Muscle of leg (tissue), 3 donors: ENCODE measurements at regions not wholly inside any gene's neighbourhood (a gene's known extent, or its start where the extent isn't known, plus 50 kb on each side); places are given as distances from the start of the nearest gene placed in this dataset.

ENCODE experiments used
- DNase-seq: peaks from one replicate; pipeline ENCODE4 v3.0.0; 2013
- H3K27ac ChIP-seq: one replicate; pipeline ENCODE4 v1.5.1; 2013; ENCODE audit warnings: mild to moderate bottlenecking, low read length, control low read depth
- H3K27me3 ChIP-seq: one replicate; pipeline ENCODE4 v1.6.1; 2013; ENCODE audit warnings: low read length; ENCODE audit not compliant: control insufficient read depth, insufficient read depth
- H3K36me3 ChIP-seq: one replicate; pipeline ENCODE4 v1.6.1; 2013; ENCODE audit warnings: low read length; ENCODE audit not compliant: control insufficient read depth, insufficient read depth
- H3K4me1 ChIP-seq: one replicate; pipeline ENCODE4 v1.6.1; 2013; ENCODE audit warnings: low read length; ENCODE audit not compliant: control insufficient read depth, insufficient read depth
- H3K4me3 ChIP-seq: one replicate; pipeline ENCODE4 v1.5.1; 2013; ENCODE audit warnings: low read length, control low read depth
- H3K9me3 ChIP-seq: replicated peaks from 2 replicates; pipeline ENCODE4 v1.6.1; 2013; ENCODE audit warnings: low read depth, low read length; ENCODE audit not compliant: control insufficient read depth
- WGBS: methylation state at CpG from one replicate; pipeline ENCODE4 v1.1.5; 2013; ENCODE audit warnings: missing lambda C conversion rate; ENCODE audit not compliant: insufficient coverage; 5-methylcytosine and 5-hydroxymethylcytosine counted together

DNA sequence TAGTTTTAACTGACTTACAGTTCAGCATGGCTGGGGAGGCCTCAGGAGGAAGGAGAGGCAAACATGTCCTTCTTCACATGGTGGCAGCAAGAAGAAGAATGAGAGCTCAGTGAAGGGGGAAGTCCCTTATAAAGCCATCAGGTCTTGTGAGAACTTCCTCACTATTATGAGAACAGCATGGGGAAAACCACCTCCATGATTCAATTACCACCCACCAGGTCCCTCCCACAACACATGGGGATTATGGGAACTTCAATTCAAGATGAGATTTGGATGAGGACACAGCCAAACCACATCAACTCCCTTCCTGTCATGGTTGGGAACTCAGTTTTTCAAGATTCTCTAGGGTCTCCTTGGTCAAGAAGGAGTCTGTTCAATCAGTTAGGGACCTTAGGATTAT, 432.9 kb upstream of the CNTN5 start:
- H3K9me3 ChIP-seq = no peaks in the 10 kb centered on the region
- no peaks in the 10 kb centered on the region for H3K27me3 ChIP-seq
- H3K4me1 ChIP-seq = no peaks in the 10 kb centered on the region
- H3K4me3 ChIP-seq = no peak overlapping the region
- no peaks in the 10 kb centered on the region for H3K36me3 ChIP-seq
- no peak for DNase-seq
- no peak overlapping the region for H3K27ac ChIP-seq

GRCh38 chr11:98589967-98590366, 430.8 kb upstream of the CNTN5 start:
- Histone ChIP-seq H3K4me3 (no peak overlapping the region), H3K27ac (no peak overlapping the region), H3K9me3 (no peaks in the 10 kb centered on the region), H3K4me1 (no peaks in the 10 kb centered on the region), H3K27me3 (no peaks in the 10 kb centered on the region), H3K36me3 (no peaks in the 10 kb centered on the region)
- no CpG with 5 or more reads among the region's 5 CpGs for WGBS
- no peak for DNase-seq

DNA sequence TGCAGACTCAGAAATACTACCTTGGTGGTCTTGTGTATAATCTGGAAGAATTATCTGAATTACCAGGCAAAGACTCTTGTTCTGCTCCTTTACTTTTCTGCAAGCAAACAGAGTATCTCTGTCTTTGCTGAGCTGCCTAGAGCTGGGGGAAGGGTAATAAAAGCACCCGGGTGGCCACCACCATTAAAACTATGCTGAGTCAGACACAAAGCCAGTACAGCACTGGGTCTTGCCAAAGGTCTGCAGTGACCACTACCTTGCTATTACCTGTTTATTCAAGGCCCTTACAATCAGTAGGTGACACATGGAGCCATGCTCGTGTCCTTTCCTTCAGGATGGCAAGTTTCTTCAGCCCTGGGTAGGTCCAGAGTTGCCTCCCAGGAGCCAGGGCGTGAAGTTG, 420.6 kb upstream of the CNTN5 start:
- Histone ChIP-seq H3K4me3 (no peak overlapping the region), H3K36me3 (no peaks in the 10 kb centered on the region), H3K4me1 (no peaks in the 10 kb centered on the region), H3K27me3 (no peaks in the 10 kb centered on the region), H3K9me3 (no peaks in the 10 kb centered on the region), H3K27ac (no peak overlapping the region)
- 63% methylated on average over 3 of the region's 3 CpGs for WGBS
- no peak for DNase-seq

- no peaks in the 10 kb centered on the region for H3K36me3 ChIP-seq
- no peak for DNase-seq
- H3K4me1 ChIP-seq = no peaks in the 10 kb centered on the region
- no peak overlapping the region for H3K27ac ChIP-seq
- H3K9me3 ChIP-seq = no peaks in the 10 kb centered on the region
- no peak overlapping the region for H3K4me3 ChIP-seq
- 82% methylated on average over 3 of the region's 8 CpGs for WGBS
- no peaks in the 10 kb centered on the region for H3K27me3 ChIP-seq
These were observed 419.7 kb upstream of the CNTN5 start for GRCh38 chr11:98600786-98601773.

DNA sequence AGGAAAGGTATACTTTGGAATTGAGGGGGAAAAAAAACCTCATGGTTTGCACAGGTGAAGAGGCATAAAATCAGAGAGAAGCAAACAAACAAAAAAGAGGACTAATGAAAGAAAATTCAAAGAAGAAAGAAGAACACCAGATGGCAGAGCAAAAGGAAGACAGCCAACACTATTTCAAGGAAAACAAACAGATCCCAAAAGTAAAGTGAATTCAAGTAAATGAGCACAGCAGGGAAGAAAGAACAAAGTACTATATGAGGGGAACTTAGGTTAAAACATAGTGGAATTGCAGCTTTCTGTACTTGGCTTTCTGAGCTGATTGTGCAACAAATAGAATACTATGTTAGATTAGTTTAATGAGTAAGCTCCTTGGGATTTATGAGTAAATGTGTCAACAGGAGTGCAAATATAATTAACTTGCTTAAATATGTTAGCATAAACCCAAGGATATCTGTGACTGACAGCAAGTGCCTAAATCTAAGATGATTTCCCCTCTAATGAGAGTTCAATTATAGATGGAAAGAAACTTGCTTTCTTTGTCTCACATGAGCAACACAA, 404.6 kb upstream of the CNTN5 start:
- DNase-seq = peak; percentile 32
- H3K4me1 ChIP-seq = no peaks in the 10 kb centered on the region
- H3K9me3 ChIP-seq = peaks cover 7% of the 10 kb centered on the region

GRCh38 chr11:98621767-98622166, 399.0 kb upstream of the CNTN5 start:
- Histone ChIP-seq H3K4me1 (no peaks in the 10 kb centered on the region), H3K4me3 (no peak overlapping the region), H3K27ac (no peak overlapping the region), H3K36me3 (no peaks in the 10 kb centered on the region), H3K27me3 (no peaks in the 10 kb centered on the region), H3K9me3 (peaks cover 7% of the 10 kb centered on the region)
- DNase-seq = no peak

More for the DNA sequence above, 404.6 kb upstream of the CNTN5 start:
- H3K36me3 ChIP-seq = no peaks in the 10 kb centered on the region
- H3K27me3 ChIP-seq = no peaks in the 10 kb centered on the region
- H3K4me3 ChIP-seq = no peak overlapping the region
- no peak overlapping the region for H3K27ac ChIP-seq

GRCh38 chr11:98625526-98625925, 395.2 kb upstream of the CNTN5 start:
- no peak overlapping the region for H3K4me3 ChIP-seq
- H3K27me3 ChIP-seq = no peaks in the 10 kb centered on the region
- H3K36me3 ChIP-seq = no peaks in the 10 kb centered on the region
- no CpG with 5 or more reads among the region's 2 CpGs for WGBS
- no peak overlapping the region for H3K27ac ChIP-seq
- peaks cover 1% of the 10 kb centered on the region for H3K9me3 ChIP-seq
- H3K4me1 ChIP-seq = no peaks in the 10 kb centered on the region
- DNase-seq = peak; percentile 4

DNA sequence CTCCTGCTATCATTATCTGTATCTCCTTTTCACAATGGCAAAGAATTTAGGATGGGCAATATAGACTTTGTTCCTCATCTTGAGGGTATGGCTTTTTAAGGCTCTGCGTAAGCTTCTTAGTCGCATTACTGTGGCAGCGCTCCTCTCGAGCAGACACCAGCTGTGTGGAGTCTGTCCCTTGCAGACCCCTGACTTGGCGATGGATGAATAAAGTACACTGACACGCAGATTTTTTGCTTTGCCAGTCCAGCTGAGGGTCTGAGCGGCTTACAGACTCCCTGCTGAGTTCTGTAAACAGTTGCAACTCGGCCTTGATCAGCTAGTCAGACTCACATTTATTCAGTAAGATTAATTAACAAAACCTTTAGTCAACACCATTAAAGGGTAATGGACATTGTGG, 390.0 kb upstream of the CNTN5 start:
- no peaks in the 10 kb centered on the region for H3K27me3 ChIP-seq
- no peaks in the 10 kb centered on the region for H3K36me3 ChIP-seq
- H3K9me3 ChIP-seq = no peaks in the 10 kb centered on the region
- 60% methylated on average over 7 of the region's 8 CpGs for WGBS
- no peak overlapping the region for H3K27ac ChIP-seq
- no peaks in the 10 kb centered on the region for H3K4me1 ChIP-seq
- no peak for DNase-seq
- no peak overlapping the region for H3K4me3 ChIP-seq

DNA sequence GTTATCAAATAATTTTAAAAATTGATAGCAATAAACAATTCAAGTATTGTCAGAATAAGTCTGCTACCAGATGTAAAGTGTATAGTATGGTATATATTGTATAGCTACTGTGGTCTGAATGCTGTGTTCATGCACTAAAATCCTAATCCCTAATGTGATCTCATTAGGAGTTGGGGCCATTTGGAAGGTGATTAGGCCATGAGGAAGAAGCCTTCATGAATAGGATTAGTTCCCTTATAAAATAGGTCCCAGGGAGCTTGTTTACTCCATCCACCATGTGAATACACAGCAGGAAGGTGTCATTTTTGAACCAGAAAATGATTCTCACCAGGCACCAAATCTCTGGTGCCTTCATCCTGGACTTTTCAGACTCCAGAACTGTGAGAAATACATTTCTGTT, 363.0 kb upstream of the CNTN5 start:
- Histone ChIP-seq H3K4me3 (no peak overlapping the region), H3K27ac (no peak overlapping the region), H3K27me3 (no peaks in the 10 kb centered on the region), H3K36me3 (no peaks in the 10 kb centered on the region), H3K4me1 (no peaks in the 10 kb centered on the region), H3K9me3 (no peaks in the 10 kb centered on the region)
- no peak for DNase-seq

GRCh38 chr11:98659431-98659830, 361.3 kb upstream of the CNTN5 start:
- DNase-seq = no peak
- no peaks in the 10 kb centered on the region for H3K27me3 ChIP-seq
- no peaks in the 10 kb centered on the region for H3K36me3 ChIP-seq
- H3K4me1 ChIP-seq = no peaks in the 10 kb centered on the region
- no peak overlapping the region for H3K4me3 ChIP-seq
- no peaks in the 10 kb centered on the region for H3K9me3 ChIP-seq
- WGBS = 80% methylated on average over 1 of the region's 4 CpGs
- H3K27ac ChIP-seq = no peak overlapping the region
